Ovary (tissue), 1 donor: ENCODE measurements at regions not wholly inside any gene's neighbourhood (a gene's known extent, or its start where the extent isn't known, plus 50 kb on each side); places are given as distances from the start of the nearest gene placed in this dataset.

Source experiments
- EP300 ChIP-seq: sonication (generic); formaldehyde crosslinking; IDR thresholded peaks from one replicate; pipeline ENCODE4 v1.6.1; 2017; ENCODE audit warnings: antibody characterized with exemption
- POLR2A ChIP-seq: fragments of 450-650 bp; IDR thresholded peaks from one replicate; pipeline ENCODE4 v1.6.1; 2017; ENCODE audit warnings: antibody characterized with exemption, mild to moderate bottlenecking, moderate library complexity

GRCh38 chr21:32954353-32954752 is 71.4 kb upstream of the OLIG2 start:
- TF ChIP-seq POLR2A (no peak), EP300 (no peak)
